Limb (tissue), 2 donors: ENCODE measurements at regions not wholly inside any gene's neighbourhood (a gene's known extent, or its start where the extent isn't known, plus 50 kb on each side); places are given as distances from the start of the nearest gene placed in this dataset.

Experiments used
- DNase-seq, 2 donors: peaks; one replicate each; pipeline ENCODE4 v3.0.0-alpha.2; 2016; ENCODE audit errors: extremely low spot score in 2 of 2

DNA sequence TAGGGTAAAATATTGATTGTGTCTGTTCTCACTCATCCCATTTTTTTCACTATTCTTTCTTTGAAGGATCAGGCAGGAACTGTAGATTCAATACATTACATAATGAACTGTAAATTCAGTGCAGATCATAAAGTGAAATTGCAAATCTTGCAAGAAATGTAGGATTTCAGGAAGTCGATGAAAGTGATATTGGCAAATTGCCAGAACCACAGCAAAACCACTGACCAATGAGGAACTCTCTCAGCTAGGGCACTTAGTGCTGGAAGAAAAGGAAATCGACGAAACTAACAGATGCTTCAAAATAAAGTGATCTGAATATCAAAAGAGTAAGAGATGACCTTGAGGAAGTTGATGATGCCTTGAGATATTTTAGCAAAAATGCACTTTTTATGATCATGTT is 157.6 kb downstream of the AACS start:
- no peak for DNase-seq

DNA sequence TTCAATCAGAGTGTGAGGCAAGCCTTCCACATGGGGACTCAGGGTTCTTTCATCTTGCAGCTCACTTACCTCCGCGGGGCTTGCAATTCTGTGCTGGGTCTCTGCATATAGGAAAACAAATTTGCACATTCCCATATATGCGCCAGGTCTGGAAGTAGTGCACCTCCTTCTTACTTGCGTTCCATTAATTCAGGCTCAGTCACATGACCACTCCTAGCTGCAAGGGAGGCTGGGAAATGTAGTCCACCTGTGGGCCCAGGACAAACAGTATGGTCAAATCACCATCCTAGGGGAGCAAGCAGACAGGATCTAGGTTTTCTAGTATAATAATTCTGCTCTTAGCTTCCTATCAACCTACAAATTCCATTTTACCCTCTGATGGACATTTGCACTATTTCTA is 160.4 kb downstream of the AACS start:
- DNase-seq = no peak

DNA sequence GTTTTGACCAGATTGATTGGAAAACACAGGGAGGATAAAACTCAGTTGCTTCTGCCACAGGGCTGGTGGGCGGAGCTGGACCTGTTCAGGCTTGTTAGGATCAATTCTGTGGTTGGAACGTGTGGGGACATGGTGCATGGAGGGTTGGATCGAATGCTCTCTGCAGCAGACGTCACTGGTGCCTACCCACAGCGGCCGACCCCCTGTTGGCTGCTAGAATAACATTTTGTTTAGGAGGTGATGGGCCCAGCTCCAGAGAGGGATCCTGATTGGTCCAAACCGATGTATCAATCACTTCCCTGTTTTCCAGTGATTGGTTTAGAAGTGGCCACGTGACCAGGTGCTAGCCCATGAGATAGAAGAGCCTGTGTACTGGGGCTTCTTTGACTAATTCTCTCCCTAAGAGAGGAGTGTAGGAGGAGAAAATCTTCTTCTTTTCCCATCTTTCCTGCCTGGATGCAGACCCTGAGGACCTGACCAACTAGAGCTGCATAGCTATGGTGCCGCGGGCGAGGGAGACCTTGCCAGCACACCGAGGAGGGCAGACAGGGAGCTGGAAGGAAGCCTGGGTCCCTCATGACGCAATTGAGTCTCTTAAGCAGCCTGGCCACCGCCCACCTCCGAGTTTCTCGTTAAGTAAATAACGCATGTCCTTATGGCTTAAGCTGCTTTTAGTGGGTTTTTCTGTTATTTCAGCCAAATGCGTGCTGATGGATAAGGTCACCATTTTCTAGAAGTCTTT is 163.5 kb downstream of the AACS start:
- DNase-seq = no peak

DNA sequence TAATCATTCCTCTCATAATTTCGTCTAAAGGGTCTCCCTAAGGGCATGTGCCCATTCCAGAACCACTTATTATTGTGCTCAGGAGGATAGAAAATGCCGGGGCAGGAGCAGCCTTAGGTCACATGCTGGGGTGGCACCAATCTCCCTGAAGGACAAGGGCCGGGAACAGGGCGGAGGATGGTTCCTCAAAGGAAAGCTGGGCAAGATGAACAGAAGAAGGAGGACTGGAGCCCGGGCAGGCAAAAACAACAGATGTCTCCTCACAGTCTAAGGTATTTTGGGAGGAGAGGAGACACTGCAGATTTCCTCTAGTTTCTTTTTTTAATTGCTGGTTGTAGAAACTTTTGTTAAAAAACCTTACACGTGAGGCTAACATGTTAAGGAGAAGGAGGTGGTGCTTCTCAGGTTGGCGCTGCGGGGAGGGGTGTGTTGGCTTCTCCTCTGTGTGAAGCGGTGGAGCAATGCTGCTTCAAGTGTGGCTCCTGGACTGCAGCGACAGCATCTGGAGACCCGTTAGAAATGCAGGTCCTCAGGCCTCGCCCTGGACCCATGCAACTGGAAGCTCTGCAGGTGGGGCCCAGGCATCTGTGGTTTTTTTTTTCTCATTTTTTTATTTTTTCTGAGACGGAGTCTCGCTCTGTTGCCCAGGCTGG is 164.8 kb downstream of the AACS start:
- no peak for DNase-seq

DNA sequence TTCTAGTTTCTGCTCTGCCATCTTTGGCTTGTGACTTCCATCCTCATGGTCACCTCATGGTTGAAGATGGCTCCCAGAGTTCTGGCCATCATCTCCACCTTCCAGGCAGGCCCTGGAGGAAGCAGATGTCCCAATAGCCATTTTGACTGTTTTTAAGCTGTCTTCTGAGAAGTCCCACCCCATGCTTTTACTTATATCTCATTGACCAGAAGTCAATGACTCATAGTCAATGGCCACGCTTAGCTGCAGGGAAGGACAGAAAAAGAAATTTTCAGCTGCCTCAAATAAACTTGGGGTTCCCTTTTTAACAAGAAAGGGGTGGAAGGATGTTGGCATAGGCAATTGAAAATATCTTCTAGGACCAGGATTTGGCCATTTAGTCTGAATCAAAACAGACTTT is 168.1 kb downstream of the AACS start:
- no peak for DNase-seq

DNA sequence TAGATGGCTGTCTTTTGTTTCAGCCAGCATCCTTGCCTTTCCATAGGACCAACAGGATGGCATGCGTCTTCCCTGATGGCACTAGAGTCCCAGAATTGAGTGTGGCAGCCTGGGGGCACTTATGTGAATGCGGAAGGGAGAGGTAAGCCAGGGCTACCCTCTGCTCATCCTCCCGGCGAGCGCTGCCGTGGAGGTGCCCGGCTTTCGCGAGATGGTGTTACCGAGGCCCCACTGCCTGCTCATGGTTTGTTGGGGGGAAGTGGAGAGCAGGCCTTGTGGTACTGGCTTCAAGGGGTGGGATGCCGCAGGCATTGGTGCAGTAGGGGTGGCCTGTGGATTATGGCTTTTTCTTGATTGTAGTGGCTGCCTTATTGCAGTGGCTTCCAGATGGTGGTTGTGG is 174.3 kb downstream of the AACS start:
- no peak for DNase-seq

DNA sequence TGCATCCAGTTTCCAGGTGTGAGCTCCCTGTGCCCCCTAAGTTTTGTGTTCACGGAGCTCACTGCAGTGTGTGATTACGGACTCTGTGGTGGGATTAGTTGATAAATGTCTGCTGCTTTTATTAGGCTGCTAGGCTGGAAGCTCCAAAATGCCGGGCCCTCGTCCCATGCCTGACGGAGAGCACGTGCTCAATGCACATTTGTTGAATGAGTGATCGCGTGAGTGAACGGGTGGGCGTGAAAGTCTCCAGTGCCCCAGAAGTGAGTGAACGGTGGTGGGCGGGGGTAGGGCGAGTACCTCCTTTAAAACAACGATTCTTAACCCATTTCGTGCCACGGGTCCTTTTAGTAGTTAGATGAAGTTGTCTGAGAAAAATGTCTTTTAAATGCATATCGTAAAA is 175.5 kb downstream of the AACS start:
- DNase-seq = no peak

DNA sequence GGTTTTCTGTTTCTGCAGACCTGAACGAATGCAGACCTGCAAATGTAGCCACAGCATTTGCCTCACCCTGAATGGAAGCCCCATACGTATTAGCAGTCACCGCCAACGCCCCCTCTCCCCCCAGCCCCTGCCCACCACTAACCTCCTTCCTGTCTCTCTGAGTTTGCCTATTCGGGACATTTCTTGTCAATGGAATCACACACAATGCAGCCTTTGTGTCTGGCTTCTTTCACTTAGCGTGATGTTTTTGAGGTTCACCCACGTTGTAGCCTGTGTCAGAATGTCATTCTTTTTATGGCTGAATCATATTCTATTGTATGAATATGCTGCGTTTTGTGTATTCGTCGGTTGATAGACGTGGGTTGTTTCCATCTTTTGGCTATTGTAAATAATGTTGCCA is 178.6 kb downstream of the AACS start:
- DNase-seq = no peak

DNA sequence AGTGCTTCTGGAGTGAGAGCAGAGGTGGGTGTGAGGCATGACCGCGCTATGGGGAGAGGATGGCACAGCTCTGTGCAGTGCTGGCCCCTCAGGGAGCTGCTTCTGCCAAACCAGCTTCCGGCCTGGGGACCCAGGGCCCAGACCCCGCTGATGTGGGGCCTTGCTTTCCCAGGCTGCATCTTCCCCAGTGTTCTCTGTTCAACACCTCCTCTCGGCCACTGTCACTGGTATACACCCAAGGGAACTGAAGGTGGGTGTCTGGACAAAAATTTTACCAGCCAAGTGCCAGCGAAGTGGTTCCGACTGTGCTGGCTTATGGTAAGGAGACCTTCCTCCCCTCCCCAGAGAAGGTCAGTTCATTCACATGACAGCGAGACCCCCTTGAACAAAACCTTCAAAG is 179.1 kb downstream of the AACS start:
- no peak for DNase-seq

DNA sequence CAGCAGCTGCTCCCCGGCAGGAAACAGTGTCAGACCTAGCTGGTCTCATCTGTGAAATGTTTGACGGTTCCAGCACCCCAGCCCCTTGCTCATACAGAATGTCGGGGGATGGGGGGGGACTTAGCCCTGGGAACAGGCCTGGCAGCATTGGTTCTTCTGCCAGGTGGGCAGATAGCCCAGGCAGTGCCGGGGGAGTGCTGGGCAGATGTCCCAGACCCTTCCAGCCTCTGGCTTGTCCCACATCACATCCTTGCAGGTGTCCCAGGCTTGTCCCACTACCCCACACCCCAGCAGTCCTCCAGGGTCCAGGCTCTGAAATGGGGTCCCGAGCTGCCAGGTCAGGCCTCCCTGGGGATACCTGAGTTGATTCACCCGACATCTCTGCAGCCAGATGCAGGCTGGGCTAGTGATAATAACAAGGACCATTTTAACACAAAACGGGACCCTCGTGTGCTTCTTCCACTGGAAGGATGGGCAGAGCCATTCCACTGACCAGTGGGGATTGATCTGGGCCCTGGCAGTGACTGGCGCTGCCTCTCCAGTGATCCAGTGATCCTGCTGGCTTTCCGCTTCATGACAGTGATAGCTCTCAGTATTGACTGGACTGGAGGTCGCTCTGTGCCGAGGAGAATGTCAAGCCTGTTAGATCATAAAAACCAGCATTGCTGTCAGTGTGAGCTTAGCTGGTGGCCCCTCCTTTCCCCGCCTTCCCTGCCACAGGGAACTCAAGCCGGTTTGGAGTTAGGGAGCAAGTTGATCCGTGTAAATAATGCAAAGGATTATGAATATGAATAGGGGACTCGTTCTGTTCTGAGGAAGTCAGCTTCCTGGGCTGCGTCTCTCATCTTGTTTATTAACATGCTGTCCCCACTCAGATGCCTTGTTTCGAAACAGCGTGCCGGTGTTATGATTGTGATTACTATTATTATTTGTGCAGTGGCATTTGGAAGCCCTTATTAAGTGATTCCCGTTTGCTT is 180.6 kb downstream of the AACS start:
- DNase-seq = peak; percentile 10 to 44

DNA sequence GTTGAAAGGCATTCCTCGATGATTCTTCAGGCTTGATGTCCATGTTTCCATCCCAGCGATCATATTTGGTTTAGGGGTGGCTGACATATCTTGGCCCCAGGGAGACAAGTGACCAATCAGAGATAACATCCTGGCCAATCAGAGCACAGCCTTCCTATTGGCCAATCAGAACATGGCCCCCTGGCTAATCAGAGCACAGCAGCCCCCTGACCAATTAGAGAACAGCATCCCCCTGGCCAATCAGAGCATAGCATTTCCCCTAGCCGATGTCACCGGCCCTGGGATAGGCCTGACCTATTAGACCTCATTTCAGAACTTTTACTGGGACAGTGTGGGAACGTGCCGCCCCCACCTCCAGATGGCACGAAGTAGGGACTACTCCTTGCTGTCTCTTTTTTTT is 182.2 kb downstream of the AACS start:
- no peak for DNase-seq

DNA sequence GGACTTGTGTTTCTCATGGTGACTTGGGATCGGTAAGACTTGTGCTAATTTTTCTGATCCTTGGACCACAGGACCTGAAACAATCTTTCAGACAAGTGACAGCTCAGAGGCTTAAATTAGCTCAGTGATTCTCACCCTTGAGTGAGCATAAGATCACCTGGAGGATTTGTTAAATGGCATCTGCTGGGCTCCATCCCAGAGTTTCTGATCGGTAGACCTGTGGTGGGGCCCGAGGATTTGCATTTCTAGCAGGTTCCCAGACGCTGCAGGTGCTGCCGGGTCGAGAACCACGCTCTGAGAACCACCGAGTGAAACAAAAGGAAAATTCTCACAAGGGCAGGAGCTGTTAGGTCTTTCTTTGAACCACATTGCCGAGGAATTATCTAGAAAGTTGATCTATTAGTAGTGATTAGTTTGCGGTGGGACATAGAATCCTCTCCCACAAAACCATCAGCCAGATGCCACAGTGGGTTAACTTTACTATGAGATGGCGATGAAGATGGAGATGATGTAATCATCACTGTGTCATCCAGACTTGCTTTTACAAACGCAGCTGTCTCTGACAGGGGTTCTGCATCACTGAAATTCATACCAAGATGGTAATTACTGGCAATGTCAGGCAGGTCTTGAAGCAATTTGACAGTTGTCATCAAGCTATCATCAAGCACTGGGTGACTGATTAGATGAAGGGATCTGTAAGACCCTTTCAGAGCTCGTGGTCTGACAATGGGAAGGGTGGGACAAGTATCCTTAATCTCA is 184.0 kb downstream of the AACS start:
- no peak for DNase-seq

DNA sequence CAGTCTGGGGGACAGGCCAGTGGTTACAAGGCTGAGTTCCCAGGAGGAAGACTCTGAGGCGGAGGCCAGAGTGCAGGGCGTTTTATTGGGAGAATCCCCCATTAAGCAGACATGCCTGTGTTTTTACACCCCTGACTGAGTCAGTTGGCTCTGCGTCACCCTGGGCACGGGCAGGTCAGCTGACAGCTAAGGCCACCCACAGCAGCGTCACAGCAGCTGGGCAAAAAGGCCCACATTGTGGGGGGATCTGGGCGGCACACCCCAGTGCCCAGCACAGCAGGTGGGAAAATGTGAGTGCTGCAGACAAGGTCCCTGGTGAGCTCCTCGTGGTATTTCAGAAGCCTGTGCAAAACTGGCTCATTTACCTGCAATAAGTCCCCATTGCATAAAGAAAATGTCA is 184.7 kb downstream of the AACS start:
- DNase-seq = no peak

DNA sequence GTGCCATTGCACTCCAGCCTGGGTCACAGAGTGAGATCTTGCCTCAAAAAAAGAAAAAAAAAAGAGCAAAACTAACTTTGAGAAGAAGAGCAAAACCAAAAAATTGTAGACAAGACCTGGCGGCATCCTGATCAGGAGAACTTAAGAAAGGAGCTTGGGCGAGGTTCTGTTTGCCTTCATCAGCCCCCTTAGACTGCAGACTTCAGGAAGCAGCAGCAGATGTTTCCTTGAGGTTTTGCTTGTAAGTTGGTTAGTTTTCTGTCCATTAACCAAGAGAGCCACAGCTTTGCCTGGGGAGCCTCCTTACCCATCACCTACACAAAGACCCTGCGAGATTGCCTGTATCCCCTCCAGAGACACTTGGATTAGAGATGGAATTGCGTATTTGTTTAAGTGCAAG is 189.0 kb downstream of the AACS start:
- DNase-seq = no peak

DNA sequence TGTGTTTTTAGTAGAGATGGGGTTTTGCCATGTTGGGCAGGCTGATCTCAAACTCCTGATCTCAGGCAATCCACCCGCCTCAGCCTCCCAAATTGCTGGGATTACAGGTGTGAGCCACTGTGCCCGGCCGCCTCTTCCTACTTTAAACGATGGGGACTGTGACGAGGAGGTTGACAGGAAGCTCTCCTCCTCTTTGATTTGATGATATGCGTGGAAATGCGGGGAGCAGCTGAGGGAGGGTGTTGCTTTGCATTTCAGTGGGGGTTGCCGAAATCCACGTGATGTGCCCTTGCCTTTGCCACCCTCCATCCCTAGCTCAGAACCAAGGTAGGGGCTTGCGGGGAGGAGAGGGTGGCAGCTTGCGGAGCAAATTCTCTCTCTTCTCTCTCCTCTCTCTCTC is 189.6 kb downstream of the AACS start:
- no peak for DNase-seq

DNA sequence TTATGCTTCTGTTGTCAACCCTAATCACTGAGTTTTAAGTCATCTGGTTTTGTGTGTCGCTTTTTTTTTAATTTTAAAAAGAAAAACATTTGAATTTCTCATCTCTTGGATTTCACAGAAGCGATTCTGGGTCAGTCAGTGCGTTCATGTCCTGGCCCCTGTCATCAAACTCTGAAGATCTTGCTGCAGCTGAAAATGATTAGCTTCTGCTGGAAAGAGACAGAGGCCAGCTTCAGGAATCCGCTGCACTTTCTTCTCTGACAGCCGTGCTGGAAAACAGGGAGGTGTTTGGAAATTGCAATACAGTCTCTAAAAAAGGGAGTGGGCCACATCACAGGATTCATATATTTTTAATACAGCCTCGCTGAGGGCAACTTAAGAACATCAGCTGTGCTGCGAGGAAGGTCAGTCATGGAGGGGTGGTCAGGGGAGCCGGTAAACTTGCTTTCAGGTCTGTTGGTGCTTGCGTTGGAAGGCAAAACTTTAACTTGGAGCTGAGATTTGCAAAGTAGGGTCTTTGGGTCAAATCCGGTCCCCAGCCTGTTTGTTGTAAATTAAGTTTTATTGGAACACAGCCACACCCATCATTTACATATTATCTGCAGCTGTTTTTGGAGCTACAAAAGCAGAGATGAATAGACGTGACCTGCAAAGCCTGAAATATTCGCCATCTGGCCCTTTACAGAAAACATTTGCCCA is 190.8 kb downstream of the AACS start:
- no peak for DNase-seq

DNA sequence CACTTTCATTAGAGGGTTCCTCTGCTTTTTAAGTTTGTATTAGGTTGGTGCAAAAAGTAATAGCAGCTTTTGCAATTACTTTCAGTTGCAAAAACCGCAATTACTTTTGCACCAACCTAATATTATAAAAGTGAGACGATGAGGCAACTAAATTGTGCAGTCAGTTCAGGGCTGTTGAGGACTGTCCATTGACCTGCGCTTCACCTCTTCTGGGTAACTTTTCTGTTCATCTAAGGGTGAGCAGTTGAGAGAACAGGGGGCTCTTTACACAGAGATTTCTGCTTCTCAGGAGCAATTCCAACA is 191.3 kb downstream of the AACS start:
- no peak for DNase-seq

DNA sequence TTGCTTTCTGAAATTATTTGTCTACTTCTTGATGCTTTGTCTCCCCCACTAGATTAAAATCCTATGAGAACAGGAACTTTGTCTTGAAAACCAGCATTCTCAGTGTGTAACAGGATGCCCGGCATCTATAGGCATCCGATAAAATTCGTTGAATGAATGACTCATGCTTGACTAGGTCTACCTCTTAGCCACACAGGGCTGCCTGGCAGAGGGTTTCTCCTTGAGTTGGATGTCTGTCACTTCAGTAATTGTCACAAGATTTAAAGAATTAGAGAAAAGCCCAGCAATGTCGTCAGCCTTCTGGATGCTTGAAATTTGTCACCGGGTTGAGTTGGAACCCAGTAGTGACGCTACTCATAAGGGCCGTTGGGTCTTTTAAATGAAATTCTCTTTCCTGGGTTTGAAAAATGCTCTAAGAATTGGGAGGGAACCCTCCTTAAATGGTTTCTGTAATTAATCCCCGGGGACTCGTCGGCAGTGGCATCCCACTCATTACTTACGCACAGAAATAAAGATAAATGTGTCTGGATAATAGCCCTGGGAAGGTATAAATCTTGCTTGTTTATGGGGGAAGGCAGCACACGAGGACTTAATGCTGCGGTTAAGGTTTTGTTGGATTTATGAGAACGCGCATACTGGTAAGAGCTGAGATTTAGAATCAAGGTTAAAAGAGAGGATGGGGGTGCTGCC is 194.1 kb downstream of the AACS start:
- DNase-seq = no peak

DNA sequence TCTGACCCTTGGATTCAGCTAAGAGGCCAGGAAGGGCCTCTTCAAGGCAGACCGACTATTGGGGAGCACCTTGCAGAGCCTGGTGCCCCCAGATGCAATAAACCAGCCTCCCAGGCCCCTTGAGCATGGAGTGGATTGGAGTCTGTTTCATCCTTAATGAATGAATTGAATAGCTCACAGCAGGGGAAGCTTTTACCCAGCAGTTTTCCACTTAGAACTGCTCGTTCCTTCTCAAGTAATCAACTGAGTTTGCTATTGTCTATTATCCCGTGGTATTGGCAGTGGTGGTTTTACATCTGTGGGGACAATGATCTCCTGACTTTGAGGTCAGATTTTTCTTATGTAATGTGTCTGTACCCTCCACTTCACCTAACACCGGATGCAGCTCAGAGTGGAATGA is 197.6 kb downstream of the AACS start:
- DNase-seq = no peak

DNA sequence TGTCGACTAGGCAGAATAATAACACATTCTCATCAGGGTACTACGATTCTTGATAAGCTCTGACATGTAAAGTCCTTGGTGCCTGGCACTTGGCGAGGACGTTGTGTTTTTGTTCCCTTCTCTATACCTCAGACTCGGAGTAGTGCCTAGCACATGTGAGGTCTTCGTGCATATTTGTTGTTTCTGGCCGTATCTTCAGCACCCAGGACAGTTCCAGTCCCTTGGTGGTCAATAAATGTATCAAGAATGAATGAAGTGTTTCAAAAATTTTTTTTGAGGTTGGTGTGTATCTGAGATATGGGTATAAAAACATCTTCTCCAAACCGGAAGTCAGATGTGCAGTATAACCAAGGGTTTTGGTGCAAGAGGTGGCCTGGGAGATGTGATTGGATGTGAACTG is 198.2 kb downstream of the AACS start:
- DNase-seq = no peak

DNA sequence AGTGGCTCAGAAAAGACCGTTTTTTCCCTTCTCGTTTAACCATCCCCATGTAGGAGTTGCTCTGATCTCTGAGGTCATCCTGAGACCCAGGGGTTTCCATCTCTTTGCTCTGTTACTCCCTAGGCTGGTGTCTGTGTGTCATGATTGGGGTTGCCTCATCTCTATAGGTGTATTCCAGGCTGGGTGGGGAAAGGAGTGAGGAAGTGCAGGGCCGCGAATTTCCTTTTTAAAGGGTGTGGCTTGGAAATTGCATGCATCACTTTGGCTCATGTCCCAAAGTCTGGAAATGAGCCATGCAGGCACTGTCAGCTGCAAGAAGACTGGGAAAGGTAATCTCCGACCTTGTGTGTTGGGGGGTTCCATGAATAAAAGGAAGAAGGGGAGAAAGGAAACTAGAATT is 201.9 kb downstream of the AACS start:
- DNase-seq = no peak
